DMS53 treated with DMSO at 0.1 percent for 48 hours (cell line): ENCODE measurements at regions not wholly inside any gene's neighbourhood (a gene's known extent, or its start where the extent isn't known, plus 50 kb on each side); places are given as distances from the start of the nearest gene placed in this dataset.
"Not testable (repeated sequence)": the region's sequence is repeated elsewhere in the genome, so short reads cannot be mapped to it uniquely, and the experiment has no call there.

Experiments
- DNase-seq: peaks from one replicate; lab custom pipeline; 2025; ENCODE audit not compliant: unreplicated experiment; lab: John Stamatoyannopoulos, UW

- DNase-seq = no peak
Observed at GRCh38 chrX:137646472-137646871, 80.5 kb downstream of the ZIC3 start.

- DNase-seq = no peak
Observed at GRCh38 chrX:137651647-137652046, 85.7 kb downstream of the ZIC3 start.

DNA sequence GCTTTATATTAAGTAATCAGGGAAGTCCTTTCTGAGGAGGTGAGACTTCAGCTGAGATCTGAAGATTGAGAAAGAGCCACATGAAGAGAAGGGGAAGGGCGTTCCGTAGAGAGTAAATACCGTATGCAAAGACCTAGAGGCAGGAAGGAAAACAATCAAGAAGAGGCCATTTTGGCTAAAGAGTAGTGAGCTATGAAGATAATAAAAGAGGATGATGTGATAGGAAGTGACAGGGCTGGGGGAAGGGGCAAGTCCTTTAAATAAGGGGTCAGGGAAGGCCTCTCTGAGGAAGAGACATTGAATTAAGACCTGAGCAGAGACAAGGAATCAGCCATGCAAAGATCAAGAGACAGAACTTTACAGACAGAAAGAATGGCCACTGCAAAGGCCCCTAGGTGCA lies 86.2 kb downstream of the ZIC3 start:
- DNase-seq = no peak

- no peak for DNase-seq
Observed at GRCh38 chrX:137654481-137654880, 88.6 kb downstream of the ZIC3 start.

GRCh38 chrX:137667776-137668175 lies 101.8 kb downstream of the ZIC3 start:
- no peak for DNase-seq

- DNase-seq = no peak
Observed at GRCh38 chrX:137684591-137684990, 118.7 kb downstream of the ZIC3 start.

DNA sequence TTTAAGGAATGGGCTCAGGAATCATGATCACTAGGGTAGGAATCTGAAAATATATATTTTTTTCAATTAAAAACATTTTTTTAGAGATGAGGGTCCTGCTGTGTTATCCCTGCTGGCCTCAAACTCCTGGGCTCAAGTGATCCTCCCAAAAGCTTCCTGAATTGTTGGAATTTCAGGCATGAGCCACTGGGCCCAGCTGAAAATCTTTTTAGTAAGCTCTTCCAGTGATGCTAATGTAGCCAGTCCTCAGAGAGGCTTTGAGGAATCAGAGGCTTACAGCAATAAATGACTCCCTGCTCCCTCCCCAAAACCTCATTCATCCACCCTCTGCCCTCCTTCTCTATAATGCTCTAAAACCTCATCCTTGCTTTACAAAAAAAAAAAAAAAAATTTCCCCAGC lies 129.5 kb downstream of the ZIC3 start:
- no peak for DNase-seq

DNA sequence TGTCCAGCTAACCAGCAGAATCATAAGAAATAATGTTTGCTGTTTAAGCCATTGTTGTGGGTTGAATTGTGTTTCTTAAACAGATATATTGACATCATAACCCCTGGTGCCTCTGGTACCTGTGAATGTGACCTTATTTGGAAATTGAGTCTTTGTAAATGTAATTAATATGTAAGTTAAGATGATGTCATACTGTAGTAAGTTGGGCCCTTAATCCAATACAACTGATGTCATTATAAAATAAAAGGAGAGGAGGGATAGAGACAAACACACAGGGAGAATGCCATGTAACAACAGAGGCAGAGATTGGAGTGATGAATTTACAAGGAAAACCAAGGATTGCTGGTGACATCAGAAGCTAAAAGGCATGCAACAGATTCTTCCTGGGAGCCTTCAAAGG lies 141.4 kb downstream of the ZIC3 start:
- DNase-seq = no peak

DNA sequence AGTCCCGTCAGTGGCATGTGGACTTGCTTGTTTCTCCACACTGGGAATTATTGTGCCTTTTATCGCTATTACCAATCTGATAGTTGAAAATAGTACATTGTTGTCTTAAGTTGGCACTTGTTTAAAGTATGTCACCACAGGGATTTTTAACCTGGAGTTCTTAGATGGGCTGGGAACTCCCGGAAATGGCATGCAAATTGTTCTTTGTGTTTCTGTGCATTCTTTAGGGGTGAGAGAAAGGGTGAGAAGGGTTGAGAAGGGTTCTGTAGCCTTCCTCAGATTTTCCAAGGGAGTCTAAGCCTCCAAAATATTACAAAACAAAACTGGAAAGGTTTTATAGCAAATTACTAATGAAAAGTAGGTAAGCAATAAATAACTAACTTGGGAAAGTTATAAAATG lies 176.9 kb downstream of the ZIC3 start:
- no peak for DNase-seq

DNA sequence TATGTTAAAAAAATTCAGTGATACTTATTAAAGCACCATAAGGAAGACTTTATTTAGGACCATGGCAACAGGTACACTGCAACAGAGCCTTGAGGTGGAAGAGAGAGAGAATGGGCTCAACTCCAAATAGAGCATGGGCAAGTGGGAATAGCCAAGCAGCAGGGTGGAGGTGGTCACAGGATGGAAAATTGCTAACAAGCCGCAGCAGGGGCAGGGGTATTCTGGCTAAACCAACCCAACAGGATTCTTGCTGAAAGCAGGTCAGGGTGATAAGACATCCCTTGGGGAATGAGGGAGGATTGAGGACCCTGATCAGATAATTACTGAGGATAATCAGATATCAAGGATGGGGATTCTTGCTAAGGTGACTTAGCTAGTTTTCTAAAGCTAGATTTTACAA lies 177.5 kb downstream of the ZIC3 start:
- no peak for DNase-seq

DNA sequence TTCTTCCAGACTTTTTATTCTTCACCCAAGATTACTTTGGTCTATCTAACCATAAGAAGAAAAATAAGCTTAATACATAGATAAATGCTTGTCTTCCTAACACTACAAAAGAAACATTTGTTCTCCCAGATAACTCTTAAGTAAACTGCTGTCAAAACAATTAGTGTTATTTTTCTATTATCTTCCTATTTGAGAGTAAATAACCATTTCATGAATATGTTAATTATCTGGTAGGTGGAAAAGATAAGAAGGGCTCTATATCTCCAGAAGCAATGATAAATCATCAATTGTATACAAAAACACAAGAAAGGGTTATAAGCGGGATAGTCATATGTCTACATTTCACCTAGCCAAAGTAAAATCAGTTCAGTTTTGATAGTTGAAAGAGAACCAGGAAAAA lies 180.4 kb downstream of the ZIC3 start:
- DNase-seq = no peak

- peak; percentile 40 for DNase-seq
Observed at GRCh38 chrX:137747244-137748043, 181.5 kb downstream of the ZIC3 start.

GRCh38 chrX:137748827-137749226 lies 182.9 kb downstream of the ZIC3 start:
- DNase-seq = peak; percentile 30

- DNase-seq = no peak
Observed at GRCh38 chrX:137749246-137749645, 183.3 kb downstream of the ZIC3 start.

DNA sequence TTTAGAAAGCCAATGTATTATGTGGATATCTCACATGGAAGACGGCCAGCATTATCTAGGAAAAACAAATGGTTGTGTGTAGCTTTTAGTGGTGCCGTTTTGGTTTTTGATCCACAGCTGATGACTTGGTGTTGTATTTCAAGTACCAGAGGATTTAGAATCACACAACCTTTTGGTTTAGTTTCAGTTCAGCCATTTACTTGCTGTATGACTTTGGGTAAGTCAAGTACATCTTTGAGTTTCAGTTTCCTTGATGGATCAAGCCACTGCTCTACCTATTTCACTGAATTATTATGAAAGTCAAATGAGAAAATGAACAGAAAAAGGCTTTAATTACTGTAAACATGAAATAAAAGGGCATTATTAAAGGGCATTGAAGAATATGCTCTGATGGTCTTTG lies 205.6 kb downstream of the ZIC3 start:
- no peak for DNase-seq

DNA sequence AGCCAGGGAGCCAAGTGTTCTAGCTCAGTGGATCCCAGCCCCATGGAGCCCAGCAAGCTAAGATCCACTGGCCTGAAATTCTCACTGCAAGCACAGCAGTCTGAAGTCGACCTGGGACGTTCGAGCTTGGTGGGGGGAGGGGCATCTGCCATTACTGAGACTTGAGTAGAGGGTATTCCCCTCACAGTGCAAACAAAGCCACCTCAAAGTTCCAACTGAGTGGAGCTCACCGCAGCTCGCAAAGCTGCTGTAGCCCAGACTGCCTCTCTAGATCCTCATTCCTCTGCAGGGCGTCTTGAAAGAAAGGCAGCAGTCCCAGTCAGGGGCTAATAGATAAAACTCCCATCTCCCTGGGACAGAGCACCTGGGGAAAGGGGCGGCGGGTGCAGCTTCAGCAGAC lies 226.3 kb downstream of the ZIC3 start:
- no peak for DNase-seq

- DNase-seq = not testable (repeated sequence)
Observed at GRCh38 chrX:137797926-137798325, 232.0 kb downstream of the ZIC3 start.

DNA sequence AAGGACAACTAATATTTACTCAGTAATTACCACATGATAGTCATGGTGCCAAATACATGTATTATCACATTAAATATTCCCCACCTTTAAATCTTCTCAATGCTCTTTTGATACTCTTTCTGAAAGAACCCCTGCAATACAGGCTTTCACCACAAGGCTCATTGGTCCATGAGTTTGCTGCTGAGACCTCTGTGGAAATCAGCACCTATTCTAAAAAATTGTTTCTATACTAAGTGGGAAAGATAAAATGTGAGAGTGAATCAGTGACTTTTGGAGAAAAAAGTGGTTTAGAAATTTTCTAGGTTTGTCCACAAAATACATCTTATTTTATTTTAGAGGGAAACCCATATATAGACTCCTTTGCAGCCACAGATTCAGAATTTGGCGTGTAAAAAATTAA lies 257.3 kb downstream of the ZIC3 start:
- DNase-seq = no peak

DNA sequence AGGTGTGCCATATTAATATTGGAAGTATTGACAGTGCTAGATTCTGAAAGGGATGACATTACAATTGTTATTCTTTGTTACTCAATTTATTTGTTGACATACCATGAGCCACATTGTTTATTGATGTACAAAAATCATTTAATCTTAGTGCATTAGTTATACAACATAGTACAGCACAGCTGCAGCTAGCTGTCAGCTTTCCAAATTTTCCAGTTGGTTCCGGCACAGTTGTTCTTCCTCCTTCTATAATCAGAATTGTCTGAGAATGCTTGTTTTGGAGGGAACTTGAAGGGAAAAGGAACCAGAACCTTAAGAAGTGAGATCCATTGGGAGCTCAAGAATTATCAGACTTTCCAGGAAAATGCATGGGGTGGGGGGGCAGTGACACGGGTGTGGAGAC lies 281.4 kb downstream of the ZIC3 start:
- DNase-seq = no peak

DNA sequence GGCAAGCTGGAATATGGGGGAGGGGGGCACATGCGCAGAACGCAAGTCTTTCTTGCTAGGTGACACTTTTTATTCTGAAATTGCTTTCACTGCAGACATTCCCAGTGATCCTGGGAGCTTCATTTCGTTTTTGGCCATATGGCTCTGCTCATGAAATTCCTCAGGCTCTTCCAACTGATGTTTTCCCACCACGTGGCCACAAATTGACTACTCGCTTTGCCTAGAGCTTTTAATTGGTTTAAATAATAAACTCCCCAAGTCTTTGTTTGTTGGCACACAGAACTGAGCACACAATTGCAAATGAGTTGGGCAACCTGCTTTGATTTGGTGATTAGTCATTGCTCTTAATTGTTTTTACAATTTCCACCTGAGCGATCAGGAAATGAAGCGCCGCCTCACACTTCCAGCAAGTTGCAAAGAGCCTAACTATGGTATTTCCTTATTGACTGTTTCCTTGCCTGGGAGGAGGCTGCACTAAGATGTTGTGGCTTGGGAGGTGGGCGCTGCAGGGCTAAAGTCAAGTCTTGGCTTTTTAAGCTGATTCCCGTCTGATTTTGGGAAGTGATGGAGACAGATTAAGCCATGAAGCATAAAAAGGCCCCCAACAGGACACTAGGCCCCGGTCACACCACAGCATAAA lies 282.5 kb downstream of the ZIC3 start:
- no peak for DNase-seq

GRCh38 chrX:137852502-137852901 lies 286.6 kb downstream of the ZIC3 start:
- DNase-seq = no peak

- DNase-seq = no peak
Observed at GRCh38 chrX:137855490-137855889, 289.6 kb downstream of the ZIC3 start.

GRCh38 chrX:137858106-137858505 lies 292.2 kb downstream of the ZIC3 start:
- DNase-seq = no peak
